AG09309 (cell line): ENCODE measurements at regions not wholly inside any gene's neighbourhood (a gene's known extent, or its start where the extent isn't known, plus 50 kb on each side); places are given as distances from the start of the nearest gene placed in this dataset.
A peak's percentile ranks its signal among the peaks of the same experiment; 100 is the strongest.

ENCODE experiments used
- DNase-seq: peaks from one replicate; pipeline ENCODE4 v3.0.0-alpha.2; 2010; ENCODE audit warnings: low read depth
- H3K4me3 ChIP-seq: 2 replicates; pipeline ENCODE4 v1.5.1; 2011; ENCODE audit warnings: mild to moderate bottlenecking, low read depth, low read length, moderate library complexity; ENCODE audit not compliant: control insufficient read depth
- TF ChIP-seq, protein P1 (sequence below): IDR thresholded peaks from 2 replicates; pipeline ENCODE4 v1.5.1; 2011; ENCODE audit warnings: mild to moderate bottlenecking, low read depth, low read length, inconsistent platforms; ENCODE audit not compliant: insufficient read depth, control insufficient read depth; ENCODE audit errors: missing control alignments

DNA sequence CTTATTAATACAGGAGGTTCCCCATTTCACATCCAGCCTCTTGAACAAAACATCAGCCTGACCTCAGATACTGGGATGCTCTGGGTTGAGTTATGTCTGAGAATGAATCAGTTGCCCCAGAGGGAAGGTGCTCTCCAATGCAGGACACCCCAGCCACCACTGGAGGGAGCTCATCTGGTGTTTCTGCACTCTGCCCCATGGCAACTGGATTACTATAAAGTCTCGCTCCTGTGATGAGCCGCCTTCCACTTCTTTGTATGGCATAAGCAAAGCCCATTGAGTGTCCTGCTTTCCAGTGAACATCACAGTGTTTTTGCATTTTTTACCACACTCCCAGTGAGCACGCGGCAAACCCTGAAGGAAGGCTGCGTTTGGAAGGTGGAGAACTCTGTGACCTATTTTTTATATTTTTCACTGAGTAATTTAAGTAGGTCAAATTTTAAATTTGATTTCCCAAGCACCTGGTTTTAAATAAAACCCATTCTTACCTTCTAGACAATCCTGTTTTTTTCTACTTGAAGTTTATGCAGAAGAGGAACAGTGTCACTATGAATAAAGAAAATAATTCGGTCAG, 176.9 kb upstream of the WWC1 start:
- no peak overlapping the region for H3K4me3 ChIP-seq
- TF ChIP-seq, protein P1, sequence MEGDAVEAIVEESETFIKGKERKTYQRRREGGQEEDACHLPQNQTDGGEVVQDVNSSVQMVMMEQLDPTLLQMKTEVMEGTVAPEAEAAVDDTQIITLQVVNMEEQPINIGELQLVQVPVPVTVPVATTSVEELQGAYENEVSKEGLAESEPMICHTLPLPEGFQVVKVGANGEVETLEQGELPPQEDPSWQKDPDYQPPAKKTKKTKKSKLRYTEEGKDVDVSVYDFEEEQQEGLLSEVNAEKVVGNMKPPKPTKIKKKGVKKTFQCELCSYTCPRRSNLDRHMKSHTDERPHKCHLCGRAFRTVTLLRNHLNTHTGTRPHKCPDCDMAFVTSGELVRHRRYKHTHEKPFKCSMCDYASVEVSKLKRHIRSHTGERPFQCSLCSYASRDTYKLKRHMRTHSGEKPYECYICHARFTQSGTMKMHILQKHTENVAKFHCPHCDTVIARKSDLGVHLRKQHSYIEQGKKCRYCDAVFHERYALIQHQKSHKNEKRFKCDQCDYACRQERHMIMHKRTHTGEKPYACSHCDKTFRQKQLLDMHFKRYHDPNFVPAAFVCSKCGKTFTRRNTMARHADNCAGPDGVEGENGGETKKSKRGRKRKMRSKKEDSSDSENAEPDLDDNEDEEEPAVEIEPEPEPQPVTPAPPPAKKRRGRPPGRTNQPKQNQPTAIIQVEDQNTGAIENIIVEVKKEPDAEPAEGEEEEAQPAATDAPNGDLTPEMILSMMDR: peak; percentile 71
- no peak for DNase-seq

DNA sequence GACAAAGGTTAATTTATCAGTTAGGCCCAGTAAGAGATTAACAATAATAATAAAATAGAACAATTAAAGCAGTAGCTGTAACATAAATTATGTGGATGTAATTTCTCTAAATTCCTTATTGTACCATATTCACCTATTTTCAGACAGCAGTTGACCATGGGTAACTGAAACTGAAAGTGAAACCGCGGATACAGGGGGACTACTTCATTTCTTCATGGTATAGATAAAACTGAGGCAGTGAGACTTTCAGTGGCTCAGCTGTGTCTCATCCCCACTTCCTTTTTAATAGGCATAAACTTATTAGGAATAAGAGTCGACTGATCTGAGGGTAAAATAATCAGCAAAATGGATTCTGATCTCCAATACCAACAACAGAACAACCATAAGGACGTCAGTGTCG, 174.0 kb upstream of the WWC1 start:
- TF ChIP-seq, protein P1: no peak
- no peak for DNase-seq
- H3K4me3 ChIP-seq: no peak overlapping the region

DNA sequence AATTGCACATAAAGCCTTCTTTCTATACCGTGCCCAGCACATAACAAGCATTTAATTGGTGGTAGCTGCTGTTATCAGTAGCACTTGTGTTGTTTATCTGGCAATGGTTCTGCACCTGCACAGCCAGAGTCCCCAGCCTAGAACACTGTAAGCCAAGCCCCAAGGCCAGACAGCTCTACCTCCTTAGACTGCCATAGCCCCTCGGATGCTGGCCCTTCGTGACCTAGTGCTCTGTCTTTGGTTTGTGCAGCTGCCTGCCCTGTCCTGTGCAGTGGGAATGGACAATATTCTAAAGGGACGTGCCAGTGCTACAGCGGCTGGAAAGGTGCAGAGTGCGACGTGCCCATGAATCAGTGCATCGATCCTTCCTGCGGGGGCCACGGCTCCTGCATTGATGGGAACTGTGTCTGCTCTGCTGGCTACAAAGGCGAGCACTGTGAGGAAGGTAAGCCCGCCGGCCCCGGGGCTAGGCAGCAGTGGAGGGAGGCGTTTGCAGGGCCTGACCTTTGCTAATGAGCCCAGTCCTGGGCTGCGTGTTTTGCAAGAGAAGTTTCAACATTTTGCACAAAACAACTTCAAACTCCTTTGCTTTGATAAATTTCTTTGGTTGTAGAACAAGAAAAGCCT, 173.3 kb upstream of the WWC1 start:
- TF ChIP-seq, protein P1: no peak
- no peak for DNase-seq
- H3K4me3 ChIP-seq: no peak overlapping the region

DNA sequence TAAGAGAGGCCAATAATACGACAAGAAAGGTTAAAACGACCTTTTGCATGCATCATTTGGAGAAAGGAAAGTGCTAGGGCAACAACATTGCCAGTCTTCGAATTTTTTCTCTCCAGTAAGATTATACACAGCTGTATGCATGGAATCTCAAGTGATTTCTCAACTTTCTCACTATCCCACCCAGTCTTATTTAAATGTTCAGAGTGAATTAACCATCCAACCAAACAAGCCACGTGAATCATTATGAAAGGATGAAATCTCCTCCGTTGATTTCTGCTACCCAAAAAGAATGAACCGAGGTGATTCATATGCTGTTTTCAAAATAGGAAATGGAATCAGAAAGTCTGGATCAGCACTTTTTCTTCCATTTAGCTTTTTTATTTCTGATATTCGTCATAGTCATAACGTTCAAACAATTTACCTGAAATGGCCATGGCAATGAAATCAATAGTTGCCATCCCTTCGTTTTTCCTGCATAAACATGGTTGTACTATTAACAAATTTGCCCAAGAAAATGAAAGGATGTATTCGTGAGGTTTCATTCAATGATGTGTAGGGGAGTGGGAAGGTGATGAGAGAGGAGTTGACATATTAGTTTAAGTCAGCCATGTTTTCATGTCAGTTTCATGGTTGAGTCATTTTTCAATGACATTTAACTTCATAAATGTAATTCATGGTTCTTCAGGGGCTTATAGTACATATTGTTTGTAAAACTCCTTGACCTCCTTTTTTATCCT, 170.9 kb upstream of the WWC1 start:
- no peak overlapping the region for H3K4me3 ChIP-seq
- TF ChIP-seq, protein P1: no peak
- no peak for DNase-seq

DNA sequence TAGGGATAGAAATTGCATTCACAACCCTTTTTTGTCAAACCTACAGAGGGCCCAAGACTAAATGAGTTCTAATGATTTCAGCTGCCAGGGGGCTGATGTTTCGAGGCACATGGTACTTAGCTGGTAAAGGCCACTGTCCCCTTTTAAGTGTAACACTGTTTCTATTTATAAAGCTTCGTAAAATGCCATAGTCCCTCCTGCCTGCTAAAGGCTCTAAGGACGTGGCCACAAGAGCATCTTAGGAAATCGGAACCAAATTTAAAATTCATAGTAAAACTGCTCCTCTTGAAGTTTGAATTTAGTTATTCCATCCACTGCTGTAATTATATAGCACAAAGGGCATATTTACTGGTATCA, 170.3 kb upstream of the WWC1 start:
- DNase-seq: no peak
- H3K4me3 ChIP-seq: no peak overlapping the region
- TF ChIP-seq, protein P1: no peak

DNA sequence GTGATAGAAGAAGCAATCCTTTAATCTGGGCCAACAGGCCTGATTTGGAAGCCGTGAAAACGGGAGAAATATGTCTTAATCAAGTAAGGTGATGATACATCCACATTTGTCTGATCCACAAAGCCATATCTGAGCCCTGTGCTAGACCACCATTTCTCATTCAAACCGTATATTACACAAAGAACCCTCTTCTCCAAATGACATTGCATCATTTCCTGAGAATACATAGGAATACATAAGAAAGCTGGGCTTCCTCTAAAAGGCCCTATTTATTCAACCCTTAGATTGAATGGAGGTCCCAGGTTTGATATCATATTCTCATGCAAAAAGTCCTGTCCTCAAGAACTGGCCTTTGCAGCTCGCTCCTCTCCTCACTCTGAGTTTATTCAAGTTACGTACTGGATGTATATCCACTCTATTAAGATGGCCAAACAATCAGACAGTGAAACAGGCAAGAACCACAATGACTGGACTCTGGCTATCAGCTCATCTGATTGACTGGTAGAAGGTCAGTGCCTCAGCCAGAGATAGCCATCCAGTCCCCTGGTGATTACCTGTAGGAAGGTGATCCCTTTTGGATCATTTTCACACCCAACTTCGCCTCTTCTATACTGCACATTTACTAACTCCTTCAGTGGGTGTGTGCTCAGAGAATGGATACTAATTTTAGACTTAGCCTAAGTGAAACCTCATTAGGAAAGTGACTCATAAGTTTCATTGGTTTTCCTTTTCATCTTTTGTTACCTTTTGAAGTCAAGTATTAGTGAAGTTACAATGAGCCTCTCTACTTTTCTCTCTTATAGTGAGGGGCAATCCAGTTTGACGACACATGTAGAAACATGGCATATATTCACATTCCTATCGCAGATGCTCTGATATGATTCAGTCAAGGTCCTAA, 167.6 kb upstream of the WWC1 start:
- DNase-seq: no peak

More for the DNA sequence above, 167.6 kb upstream of the WWC1 start:
- TF ChIP-seq, protein P1: no peak
- no peak overlapping the region for H3K4me3 ChIP-seq
